ENCODE measurements at regions not wholly inside any gene's neighbourhood (a gene's known extent, or its start where the extent isn't known, plus 50 kb on each side); places are given as distances from the start of the nearest gene placed in this dataset.
A peak's percentile ranks its signal among the peaks of the same experiment; 100 is the strongest.
"Not testable (repeated sequence)": the region's sequence is repeated elsewhere in the genome, so short reads cannot be mapped to it uniquely, and the experiment has no call there.

DNA sequence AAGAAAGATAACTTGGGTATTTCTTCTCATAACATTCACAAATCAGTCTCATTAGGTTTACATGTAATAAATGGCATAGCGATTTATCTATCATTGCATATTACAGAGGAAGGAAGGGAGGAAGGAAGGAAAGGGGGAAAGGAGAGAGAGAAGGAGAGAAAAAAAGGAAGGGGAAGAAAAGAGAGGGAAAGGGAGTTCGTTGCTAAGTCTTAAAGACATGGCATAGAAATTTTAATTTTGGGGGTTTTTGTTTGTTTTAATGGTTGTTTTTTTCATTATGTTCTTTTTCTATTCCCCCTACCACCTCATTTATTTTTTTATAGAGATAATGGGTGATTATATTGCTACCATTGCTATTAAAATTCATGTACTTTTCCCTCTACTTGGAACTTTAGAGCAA lies 604.3 kb downstream of the IPMK start:
- no peak for DNase-seq

DNA sequence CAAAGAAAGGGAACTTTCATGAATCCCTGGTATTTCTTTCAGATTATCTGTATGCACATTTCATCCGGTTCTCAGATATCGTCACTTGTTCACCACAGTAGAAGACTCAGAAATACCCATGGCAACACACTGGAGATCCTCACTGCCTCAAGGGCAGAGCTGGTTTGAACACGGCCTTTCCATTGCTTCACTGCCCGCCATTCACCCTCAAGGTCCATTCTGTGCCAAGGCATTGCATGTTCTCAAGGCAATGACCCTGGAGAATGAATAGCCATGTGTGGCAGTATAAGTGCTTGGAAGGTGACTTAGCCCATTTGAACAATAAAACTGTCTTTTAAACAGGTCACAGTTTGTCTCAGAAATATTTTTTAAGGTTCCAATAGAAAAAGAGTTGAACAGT lies 606.5 kb downstream of the IPMK start:
- DNase-seq = no peak

DNA sequence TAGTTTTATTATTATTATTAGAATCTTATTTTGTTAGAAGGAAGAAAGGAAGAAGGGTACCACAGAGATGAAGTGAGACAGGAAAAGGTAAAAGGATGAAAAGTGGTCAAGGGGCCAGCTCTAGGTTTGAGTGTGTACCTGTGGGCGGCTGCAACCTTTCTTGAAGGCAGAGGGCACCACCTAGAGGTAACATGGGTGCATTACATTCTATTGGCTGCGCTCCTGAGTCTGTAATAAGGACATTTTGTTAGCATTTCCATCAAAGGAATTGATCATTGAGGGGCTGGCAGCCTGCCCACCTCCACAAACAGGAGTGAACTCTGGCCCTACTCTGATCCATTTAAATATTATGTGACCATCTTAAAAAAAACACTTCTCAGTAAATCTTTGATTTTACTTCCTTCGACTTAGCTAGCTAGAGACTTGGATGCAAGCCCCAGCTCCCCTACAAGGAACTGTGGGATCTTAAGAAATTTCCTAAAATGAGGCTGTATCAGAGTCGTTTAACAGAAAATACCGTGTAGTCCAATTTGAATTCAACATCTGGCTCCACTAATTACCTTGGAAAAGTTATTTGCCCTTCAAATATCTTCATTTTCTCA lies 610.4 kb downstream of the IPMK start:
- DNase-seq = peak; percentile 5 to 38

DNA sequence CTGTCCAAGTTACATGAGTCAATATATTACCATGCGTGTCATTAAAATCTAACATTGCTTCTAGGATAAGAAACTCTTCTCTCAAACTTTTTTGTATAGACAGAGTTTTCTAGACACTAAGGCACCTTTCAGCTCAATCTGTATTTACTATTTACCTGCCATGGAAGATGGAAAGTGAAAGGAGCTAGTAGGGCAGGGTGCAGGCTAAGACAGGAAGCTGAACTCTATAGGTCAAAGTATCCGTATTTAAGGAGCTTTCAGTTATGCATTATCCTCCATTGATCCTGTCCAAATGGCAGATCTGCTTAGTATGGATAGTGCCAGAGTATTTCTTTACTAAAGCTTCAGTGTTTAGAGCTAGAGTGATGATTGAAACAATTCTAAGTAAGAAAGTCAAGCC lies 612.8 kb downstream of the IPMK start:
- no peak for DNase-seq

DNA sequence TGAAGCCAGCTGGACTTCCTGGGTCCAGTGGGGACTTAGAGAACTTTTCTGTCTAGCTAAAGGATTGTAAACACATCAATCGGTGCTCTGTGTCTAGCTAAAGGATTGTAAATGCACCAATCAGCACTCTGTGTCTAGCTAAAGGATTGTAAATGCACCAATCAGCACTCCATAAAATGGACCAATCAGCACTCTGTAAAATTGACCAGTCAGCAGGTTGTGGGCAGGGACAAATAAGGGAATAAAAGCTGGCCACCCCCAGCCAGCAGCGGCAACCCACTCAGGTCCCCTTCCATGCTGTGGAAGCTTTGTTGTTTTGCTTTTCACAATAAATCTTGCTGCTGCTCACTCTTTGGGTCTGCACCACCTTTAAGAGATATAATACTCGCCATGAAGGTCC lies 622.6 kb downstream of the IPMK start:
- DNase-seq = not testable (repeated sequence)

DNA sequence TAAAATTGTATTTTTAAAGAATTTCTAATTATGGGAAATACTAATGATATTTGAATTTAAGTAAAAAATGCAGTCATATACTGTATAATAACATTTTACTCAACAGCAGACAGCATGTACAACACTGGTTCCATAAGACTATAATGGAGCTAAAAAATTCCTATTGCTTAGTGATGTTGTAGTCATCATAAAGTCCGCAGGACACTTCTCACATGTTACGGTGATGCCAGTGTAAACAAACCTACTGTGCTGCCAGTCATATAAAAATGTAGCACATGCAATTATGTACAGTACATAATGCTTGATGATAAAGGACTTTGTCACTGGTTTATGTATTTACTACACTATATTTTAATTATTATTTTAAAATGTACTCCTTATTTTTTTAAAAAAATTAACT lies 629.3 kb downstream of the IPMK start:
- no peak for DNase-seq

DNA sequence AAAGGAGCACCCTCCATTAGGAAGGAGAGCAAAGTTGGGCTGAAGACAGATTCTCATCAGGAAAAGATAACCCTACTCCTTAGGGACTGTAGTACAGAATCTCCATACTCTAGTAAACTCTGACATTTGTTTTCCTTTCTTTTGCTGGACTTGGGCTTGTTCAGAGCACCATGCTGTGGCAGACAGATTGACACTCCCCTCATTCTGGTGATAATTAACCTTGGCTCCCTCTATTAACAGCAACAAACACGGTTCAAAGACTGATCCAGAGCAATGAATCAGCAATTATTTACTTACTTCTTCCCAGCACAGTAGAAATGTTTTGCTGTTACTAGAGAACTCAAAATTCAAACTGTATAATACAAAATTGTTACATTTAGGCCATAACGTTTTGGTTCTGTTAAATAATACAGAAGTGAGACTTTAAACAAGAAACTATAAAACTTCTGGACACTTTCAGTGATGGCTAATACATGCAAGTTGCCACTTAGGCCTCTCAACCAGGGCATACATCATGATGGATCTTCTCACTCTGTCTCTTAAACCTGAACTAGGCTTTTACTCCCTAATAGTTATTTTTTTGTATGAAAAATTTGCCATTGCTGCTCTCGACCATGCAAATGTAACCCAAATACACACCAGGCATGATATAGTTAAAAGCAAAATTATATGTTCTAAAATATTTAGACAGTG lies 639.0 kb downstream of the IPMK start:
- no peak for DNase-seq

DNA sequence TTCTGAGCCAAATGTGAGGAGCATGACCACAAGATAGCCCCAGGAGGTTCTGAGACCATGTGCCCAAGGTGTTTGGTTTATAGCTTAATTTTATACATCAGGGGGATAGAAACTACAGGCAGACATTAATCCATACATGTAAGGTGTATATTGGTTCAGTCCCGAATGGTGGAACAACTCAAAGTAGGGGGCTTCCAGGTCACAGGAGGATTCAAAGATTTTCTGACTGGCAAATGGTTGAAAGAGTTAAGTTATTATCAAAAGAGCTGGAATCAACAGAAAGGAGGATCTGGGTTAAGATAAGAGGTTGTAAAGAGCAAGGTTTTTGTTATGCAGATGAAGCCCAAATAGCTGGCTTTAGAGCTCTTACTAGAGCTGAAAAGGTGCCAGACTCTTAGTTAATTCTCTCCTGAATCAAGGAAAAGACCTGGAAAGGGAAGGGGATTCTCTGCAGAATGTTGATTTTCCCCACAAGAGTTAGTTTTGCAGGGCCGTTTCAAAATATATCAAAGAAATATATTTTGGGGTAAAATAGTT lies 640.0 kb downstream of the IPMK start:
- no peak for DNase-seq

DNA sequence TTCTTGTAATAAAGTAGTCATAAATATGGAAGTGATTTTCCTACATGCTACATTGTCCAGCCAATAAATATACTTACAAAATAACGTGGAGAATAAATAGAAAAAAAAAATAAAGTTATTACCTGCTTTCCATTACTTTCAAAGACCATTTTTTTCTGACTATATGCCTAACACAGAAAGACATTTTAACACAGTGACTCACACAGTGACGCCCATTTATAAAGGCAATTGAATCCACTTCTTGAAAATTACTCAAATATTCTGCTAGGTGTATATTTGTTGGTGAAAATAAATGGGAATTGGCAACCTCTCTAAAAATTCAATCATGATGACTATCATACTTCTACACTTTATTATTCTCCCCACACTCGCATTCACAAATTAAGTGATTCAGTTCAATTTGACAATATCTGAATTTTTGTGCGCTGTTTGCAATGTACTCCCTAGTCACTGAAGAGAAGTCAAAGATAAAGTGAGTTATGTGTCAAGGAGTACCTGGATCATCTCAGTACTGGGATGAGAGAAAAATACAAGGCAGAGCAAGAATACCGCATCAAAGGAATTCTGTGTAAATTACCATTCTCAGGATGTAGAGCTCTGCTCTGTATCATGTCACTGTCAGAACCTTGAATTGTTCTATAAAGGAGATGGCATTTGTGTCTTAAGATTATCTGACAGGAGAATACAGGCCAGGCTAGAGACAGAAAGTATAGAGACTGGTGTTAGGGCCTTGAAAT lies 642.7 kb downstream of the IPMK start:
- DNase-seq = no peak

DNA sequence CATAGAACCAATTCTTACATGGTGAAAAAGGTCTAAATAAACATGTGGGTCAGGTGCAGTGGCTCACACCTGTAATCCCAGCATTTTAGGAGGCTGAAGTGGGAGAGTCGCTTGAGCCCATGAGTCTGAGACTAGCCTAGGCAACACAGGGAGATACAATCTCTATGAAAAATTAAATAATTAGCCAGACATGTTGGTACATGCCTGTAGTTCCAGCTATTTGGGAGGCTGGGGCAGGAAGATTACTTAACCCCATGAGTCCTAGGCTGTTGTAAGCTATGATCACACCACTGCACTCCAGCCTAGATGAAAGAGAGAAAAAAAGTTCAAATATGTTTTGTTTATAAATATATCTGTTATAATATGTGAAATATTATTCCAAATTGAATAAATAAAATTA lies 643.6 kb downstream of the IPMK start:
- no peak for DNase-seq

DNA sequence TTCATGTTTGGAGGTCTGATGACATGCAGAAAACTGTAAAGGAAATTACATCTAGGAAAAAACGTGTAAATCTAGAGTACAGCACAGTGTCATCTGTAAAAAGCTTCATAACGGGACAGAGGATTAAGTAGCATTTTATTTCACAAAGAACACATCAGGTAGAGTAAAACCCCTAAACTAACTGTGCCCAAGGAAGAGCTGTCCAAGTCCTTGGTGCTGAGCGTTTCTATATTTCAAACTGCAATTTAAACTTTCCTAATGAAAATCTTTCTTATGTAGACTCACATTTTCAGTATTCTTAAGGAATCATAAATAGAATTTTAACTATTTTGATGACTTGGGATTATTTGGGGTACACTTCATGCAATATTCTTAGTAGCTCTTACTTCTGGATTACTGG lies 646.2 kb downstream of the IPMK start:
- no peak for DNase-seq

DNA sequence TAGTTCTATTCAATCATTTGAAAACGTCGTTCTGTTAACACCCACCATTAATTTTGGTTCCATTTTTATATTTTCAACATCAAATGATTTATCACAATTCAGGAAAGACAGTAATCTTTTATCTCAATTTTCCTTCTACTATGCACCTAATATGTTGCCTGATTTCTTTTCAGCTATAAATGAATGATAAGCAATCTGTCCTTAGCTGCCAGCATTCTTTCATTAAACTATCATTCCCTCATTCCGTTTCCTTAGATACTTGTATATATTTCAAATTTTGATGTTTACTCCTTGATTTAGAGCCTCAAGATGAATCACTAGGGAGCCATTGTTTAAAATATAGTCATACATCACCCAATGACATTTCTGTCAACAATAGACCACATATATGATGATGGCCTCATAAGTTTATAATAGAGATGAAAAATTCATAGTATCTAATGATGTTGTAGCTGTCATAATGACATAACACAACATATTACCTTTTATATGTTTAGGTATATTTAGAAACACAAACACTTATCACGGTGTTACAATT lies 661.7 kb downstream of the IPMK start:
- no peak for DNase-seq

DNA sequence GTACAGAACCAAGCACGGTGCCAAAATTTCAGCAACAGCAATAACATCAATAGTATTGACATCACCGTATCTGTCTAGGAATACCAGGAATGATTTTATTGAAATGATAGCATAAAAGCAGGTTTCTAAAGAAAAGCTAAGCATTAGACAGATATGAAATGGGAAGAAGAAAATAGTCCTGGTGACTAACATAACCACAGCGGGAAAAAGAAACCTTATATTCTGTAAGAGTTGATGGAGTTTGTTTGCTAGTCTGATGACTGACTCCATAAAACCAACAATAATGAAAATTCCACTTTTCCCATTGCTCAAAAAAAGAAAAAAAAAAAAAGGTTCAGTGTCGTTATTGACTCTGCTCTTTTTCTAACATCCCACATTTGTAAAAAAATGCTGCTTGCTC lies 668.3 kb downstream of the IPMK start:
- DNase-seq = no peak

DNA sequence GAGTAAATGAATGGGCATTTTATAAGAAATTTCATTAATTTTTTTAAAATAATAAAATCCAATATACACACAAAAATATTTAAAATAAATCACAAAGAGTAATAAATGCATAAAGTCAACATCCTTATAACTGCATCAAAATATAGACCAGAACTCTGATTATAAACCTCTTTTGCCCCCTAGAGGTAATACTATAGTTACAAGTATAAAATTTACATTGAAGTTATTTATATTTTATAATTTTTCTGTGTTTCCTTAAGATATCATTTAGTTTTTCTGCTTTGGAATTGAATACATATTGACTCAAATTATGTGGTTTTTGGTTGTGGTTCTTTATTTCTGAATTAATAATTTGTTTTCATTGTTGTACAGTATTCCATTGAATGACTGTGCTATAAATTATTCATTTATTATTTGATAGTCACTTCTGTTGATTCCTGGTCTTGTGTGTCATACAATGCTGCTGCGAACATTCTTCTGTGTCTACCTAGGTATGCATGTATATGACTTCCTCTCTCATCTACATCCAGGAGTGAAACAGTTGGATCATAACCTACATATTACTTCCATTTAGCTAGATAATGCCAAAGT lies 673.6 kb downstream of the IPMK start:
- peak in 1 of 2 experiments; percentile 0 for DNase-seq

DNA sequence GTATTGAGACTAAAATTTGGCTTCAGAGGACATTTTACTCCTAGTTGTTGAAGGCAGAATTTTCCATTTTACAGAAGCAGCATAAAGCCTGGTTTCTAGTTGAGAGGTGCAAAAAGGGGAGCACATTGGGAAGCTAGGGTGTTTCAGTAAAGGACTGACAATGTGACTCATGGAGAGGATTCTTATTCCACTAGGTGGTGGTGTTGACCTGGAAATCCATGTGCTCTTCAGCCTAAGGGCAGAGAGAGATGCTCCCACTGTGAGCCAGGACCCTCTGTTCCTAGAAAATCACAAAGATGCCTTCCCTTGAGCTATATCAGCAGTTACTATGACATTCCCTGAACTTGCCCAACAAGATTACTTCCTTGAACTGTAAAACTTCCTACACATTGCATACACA lies 687.8 kb downstream of the IPMK start:
- peak; percentile 1 to 37 for DNase-seq

DNA sequence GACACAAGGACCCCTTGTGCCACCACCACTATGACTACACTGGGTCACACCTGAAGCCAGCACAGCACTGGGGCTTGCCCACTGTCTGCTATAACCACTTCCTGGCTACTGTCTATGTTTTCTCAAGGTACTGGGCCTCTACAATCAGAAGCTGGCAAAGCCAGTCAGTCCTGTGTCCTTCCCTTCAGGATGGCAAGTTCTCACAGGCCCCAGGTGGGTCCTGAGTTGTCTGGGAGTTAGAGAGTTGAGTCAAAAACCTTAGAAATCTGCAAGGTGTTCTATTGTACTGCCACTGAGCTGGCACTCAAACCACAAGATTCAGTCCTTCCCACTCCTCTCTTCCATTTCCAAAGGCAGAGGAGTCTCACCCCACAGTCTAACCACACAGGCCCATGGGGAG lies 705.5 kb downstream of the IPMK start:
- no peak for DNase-seq

DNA sequence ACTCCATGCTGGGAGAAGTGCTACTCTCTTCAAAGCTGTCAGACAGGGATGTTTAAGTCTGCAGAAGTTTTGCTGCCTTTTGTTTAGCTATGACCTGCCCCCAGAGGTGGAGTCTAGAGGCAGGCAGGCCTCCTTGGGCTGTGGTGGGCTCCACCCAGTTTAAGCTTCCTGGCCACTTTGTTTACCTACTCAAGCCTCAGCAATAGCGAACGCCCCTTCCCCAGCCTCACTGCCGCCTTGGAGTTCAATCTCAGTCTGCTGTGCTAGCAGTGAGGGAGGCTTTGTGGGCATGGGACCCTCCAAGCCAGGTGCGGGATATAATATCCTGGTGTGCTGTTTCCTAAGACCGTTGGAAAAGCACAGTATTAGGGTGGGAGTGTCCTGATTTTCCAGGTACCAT lies 715.9 kb downstream of the IPMK start:
- not testable (repeated sequence) for DNase-seq

DNA sequence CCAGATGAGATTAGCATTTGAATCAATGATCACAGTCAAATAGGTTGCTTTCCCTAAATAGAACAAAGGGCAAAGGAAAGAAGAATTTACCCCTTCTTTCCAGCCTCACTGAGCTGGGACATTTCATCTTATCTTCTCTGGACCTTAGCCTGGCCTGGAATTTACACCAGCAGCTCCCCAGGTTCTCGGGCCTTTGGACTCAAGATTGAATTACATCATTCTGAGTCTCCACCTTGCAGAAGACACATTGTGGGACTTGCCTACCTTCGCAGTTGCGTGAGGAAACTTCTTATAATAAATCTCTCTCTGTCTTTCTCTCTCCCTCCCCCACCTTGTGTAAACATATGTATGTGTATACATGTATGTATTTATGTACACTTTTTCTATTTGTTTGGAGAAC lies 732.4 kb downstream of the IPMK start:
- DNase-seq = no peak

DNA sequence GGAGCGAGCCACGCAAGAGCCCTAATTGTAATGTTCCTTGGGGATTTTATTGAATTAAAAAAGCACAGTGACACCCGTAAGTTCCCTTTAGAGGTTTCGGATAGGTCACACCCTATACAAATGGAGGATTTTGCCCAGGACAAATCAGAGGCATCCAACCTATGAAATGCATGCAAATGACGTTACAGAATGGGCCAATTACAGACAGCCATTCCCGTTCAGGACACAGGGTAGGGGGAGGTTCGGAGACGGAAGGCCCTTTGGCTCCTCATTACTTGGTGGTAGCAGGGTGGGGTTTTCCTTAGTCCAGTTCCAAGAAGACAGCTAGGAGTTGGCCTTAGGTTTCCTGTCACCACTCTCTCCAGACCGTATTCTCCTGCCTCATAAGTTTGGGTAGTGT lies 754.1 kb downstream of the IPMK start:
- DNase-seq = no peak

DNA sequence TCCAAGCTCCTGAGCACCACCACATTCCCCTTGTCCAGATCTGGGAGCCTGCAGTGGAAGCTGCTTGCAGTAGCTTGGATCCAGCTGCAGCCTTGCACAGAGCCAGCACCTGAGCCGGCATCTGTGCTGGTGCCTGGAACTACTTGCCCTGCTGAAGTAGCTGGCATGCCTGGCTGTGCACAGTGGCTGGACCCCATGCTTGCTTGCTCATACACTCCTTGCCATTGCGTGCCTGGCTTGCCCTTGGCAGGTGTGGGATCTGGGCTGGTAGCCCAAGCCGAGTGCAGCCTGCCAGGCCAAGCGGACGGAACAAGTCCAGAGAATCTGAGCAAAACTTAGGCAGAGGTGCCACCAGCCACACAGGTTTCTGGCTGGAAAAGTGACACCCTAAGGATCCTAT lies 759.9 kb downstream of the IPMK start:
- no peak for DNase-seq

DNA sequence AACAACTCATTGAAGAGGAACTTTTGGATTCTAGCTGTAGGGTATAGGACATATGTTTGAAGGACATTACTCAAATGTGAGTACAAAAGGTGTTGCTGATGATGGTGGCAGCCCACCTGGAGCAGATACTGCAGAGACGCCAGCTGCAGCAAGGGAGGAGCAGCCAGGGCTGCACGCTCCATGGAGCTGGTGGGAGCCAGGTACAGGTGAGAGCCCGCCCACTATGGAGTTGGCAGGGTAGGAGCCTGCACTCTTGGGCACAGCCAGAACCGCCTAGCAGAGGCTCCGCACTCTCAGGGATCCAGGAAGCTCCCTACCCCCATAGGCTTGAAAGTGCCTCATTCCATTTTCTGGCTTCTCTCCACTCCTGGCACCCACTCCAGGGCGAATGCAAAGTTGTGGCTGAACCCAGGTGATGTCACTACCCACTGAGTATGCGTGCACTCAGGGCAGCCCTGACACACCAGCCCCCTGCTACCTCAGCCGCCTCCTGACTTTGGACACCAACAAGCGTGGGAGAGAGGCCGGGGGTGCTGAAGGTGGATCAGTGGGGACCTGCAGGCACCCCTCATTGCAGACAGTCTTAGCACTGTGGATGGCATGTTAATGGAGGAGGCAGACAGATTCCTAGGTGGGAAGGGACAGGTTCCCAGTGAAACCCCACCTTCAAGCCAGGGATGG lies 761.1 kb downstream of the IPMK start:
- DNase-seq = no peak

DNA sequence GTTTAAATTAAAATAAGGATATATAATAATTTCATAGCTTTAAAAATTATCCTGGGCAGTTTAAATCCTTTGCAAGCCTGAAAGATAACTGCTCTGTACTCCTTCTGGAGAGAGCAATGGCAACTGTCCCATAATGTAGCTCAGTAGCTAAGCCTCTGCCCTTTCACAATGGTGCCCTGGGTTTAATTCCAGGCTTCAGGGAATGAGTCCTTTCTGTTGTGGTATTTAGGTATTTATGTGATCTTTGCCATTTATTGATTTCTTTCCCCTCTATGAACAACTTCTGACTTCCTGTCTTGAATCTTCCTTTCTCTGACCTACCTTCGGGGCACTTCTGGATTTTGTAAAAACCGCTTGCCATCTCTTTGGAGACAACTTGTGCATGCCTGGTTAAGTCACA lies 773.2 kb downstream of the IPMK start:
- DNase-seq = no peak

DNA sequence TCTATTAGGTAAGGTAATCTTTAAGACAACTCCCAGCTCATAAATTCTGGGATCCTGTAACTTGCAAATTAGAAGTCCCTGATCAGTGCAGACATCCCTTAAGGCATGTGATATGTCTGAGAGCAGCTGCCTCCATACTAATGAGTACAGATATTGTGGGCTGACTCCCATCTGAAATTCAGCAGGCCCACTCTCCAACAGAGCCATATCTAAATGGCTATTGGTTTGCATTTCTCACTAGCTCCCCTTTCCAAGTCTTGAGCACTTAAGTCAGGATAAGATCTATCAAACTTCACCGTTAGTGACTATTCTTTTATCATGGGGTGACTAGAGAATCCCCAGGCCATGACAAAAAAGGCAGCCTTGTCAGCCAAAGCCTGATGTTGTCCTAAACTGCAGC lies 785.4 kb downstream of the IPMK start:
- DNase-seq = no peak
